Liver (tissue), 3 donors: ENCODE measurements at regions not wholly inside any gene's neighbourhood (a gene's known extent, or its start where the extent isn't known, plus 50 kb on each side); places are given as distances from the start of the nearest gene placed in this dataset.

ENCODE experiments used
- HNF4A ChIP-seq, 2 donors: conservative IDR thresholded peaks; 2 replicates each; pipeline ENCODE4 v1.6.1; 2016; ENCODE audit warnings: antibody characterized with exemption in 2 of 2, mild to moderate bottlenecking in 2 of 2
- NR2F2 ChIP-seq: IDR thresholded peaks from 2 replicates; pipeline ENCODE4 v1.6.1; 2016; ENCODE audit warnings: antibody characterized with exemption
- TAF1 ChIP-seq: conservative IDR thresholded peaks from 2 replicates; pipeline ENCODE4 v1.6.1; 2016; ENCODE audit warnings: antibody characterized with exemption, mild to moderate bottlenecking
- TF ChIP-seq, protein P1 (sequence below): IDR thresholded peaks from 2 replicates; pipeline ENCODE4 v1.6.1; 2016; ENCODE audit warnings: antibody characterized with exemption, mild to moderate bottlenecking
- TF ChIP-seq, protein P2 (sequence below): fragments of 150-350 bp; IDR thresholded peaks from 2 replicates; pipeline ENCODE4 v1.5.1; 2017; ENCODE audit warnings: improper control_type of control experiment, low read depth, low read length; ENCODE audit not compliant: missing input control
- donor health status: healthy.
- donor health status: healthy.

DNA sequence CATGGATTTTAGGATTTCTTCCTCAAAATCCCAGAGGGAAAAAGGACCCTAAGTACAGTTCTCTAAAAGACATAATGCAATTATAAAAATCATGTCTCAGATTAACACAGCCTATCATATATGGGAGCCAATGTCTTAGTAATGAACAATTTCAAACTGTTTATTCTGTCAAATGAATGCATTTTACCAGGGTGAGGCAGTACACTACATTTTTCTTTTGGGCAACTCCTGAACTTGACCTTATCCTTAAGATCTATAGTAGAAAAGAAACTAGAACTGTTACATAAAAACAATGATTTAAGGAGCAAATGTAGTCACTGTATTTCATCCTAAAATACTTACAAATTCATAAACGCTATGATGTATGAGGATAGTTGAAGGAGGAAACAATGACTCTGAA, 226.3 kb upstream of the B3GALT2 start:
- TF ChIP-seq, protein P1, sequence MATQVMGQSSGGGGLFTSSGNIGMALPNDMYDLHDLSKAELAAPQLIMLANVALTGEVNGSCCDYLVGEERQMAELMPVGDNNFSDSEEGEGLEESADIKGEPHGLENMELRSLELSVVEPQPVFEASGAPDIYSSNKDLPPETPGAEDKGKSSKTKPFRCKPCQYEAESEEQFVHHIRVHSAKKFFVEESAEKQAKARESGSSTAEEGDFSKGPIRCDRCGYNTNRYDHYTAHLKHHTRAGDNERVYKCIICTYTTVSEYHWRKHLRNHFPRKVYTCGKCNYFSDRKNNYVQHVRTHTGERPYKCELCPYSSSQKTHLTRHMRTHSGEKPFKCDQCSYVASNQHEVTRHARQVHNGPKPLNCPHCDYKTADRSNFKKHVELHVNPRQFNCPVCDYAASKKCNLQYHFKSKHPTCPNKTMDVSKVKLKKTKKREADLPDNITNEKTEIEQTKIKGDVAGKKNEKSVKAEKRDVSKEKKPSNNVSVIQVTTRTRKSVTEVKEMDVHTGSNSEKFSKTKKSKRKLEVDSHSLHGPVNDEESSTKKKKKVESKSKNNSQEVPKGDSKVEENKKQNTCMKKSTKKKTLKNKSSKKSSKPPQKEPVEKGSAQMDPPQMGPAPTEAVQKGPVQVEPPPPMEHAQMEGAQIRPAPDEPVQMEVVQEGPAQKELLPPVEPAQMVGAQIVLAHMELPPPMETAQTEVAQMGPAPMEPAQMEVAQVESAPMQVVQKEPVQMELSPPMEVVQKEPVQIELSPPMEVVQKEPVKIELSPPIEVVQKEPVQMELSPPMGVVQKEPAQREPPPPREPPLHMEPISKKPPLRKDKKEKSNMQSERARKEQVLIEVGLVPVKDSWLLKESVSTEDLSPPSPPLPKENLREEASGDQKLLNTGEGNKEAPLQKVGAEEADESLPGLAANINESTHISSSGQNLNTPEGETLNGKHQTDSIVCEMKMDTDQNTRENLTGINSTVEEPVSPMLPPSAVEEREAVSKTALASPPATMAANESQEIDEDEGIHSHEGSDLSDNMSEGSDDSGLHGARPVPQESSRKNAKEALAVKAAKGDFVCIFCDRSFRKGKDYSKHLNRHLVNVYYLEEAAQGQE: no peak
- TF ChIP-seq, protein P2, sequence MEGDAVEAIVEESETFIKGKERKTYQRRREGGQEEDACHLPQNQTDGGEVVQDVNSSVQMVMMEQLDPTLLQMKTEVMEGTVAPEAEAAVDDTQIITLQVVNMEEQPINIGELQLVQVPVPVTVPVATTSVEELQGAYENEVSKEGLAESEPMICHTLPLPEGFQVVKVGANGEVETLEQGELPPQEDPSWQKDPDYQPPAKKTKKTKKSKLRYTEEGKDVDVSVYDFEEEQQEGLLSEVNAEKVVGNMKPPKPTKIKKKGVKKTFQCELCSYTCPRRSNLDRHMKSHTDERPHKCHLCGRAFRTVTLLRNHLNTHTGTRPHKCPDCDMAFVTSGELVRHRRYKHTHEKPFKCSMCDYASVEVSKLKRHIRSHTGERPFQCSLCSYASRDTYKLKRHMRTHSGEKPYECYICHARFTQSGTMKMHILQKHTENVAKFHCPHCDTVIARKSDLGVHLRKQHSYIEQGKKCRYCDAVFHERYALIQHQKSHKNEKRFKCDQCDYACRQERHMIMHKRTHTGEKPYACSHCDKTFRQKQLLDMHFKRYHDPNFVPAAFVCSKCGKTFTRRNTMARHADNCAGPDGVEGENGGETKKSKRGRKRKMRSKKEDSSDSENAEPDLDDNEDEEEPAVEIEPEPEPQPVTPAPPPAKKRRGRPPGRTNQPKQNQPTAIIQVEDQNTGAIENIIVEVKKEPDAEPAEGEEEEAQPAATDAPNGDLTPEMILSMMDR: no peak
- TF ChIP-seq NR2F2: no peak
- TF ChIP-seq HNF4A (conservative IDR thresholded peaks at IDR 0.05): no peak
- no peak for TF ChIP-seq TAF1
